H1 (cell line): ENCODE measurements at regions not wholly inside any gene's neighbourhood (a gene's known extent, or its start where the extent isn't known, plus 50 kb on each side); places are given as distances from the start of the nearest gene placed in this dataset.

ENCODE experiments used
- BACH1 ChIP-seq: IDR thresholded peaks from 2 replicates; pipeline ENCODE4 v1.6.1; 2012; ENCODE audit warnings: low read length, improper control_type of control experiment
- CBX5 ChIP-seq: fragments of 300-800, 300-1000 bp; sonication (generic); IDR thresholded peaks from 2 replicates; pipeline ENCODE4 v1.7.1; 2016; ENCODE audit warnings: antibody characterized with exemption, low read length, low read depth
- EZH2 ChIP-seq: fragments of 200-600 bp; sonication (generic); IDR thresholded peaks from 2 replicates; pipeline ENCODE4 v1.7.1; 2012; ENCODE audit warnings: low read depth, mild to moderate bottlenecking, moderate library complexity, low read length, inconsistent platforms; ENCODE audit not compliant: severe bottlenecking
- HDAC6 ChIP-seq: IDR thresholded peaks from one replicate; pipeline ENCODE4 v1.7.1; 2012; ENCODE audit warnings: low read depth, mild to moderate bottlenecking, inconsistent platforms, low read length, moderate library complexity
- KDM5A ChIP-seq: fragments of 200-600 bp; IDR thresholded peaks from 2 replicates; pipeline ENCODE4 v1.7.1; 2012; ENCODE audit warnings: mild to moderate bottlenecking, low read length, inconsistent platforms, mixed read lengths
- SIN3A ChIP-seq, 2 experiments: IDR thresholded peaks in 1 of 2; conservative IDR thresholded peaks in 1 of 2; 2 replicates each; pipeline ENCODE4 v1.6.1; 2011 to 2012; ENCODE audit warnings: low read length in 2 of 2, improper control_type of control experiment in 1 of 2, low read depth in 1 of 2, mild to moderate bottlenecking in 1 of 2
- SIX5 ChIP-seq: IDR thresholded peaks from 2 replicates; pipeline ENCODE4 v1.6.1; 2011; ENCODE audit warnings: mild to moderate bottlenecking, low read depth, low read length
- SUZ12 ChIP-seq: fragments of 200-600 bp; sonication (generic); IDR thresholded peaks from 2 replicates; pipeline ENCODE4 v1.6.1; 2012; ENCODE audit warnings: mild to moderate bottlenecking, inconsistent platforms, low read length, moderate library complexity, mixed read lengths
- TF ChIP-seq, protein P1 (sequence below): fragments of 300-600 bp; sonication (generic); IDR thresholded peaks from 2 replicates; pipeline ENCODE4 v1.7.1; 2012; ENCODE audit warnings: low read length, moderate library complexity, mild to moderate bottlenecking, inconsistent platforms; ENCODE audit not compliant: insufficient replicate concordance
- TF ChIP-seq, protein P2 (sequence below): IDR thresholded peaks from 2 replicates; pipeline ENCODE4 v1.6.1; 2011; ENCODE audit warnings: low read depth, mild to moderate bottlenecking, low read length; ENCODE audit not compliant: insufficient read depth

DNA sequence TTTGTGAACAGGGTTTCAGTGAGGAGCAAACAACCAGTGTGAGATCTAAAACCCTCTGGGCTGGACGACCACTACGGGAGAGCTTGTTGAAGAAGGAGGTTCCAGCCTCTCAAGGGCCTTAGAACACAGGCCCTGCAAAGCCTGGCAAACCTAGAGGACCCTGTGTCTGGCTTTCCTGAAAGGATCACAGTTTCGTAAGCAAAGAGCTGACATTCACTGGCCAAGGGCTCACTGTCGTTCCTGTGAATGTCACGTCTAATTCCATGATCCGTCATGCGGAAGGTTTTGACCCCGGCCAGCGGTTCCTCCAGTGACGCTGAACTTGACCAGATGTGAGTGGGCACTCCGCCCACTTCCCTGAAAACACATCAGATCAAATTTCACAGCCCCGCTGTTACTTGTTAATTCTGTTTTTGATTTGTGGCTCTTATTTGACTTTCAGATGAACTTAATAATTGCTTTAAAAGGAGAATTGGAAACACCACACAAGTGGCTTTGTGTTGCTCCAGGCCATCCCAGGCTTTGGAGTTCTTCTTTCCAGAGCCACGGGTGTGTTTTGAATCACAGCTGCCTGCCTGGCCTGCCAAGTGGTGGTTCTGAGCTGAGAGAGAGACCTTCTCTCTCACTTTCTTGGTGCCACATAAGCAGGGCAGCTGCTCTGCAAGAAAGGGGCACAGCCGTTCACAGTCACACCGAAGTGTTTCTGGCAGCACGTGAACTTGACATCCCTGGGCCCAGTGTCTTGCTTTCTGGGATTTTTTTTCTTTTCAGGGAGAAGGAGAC is 308.4 kb downstream of the NDUFA10 start (continued):
- TF ChIP-seq, protein P1, sequence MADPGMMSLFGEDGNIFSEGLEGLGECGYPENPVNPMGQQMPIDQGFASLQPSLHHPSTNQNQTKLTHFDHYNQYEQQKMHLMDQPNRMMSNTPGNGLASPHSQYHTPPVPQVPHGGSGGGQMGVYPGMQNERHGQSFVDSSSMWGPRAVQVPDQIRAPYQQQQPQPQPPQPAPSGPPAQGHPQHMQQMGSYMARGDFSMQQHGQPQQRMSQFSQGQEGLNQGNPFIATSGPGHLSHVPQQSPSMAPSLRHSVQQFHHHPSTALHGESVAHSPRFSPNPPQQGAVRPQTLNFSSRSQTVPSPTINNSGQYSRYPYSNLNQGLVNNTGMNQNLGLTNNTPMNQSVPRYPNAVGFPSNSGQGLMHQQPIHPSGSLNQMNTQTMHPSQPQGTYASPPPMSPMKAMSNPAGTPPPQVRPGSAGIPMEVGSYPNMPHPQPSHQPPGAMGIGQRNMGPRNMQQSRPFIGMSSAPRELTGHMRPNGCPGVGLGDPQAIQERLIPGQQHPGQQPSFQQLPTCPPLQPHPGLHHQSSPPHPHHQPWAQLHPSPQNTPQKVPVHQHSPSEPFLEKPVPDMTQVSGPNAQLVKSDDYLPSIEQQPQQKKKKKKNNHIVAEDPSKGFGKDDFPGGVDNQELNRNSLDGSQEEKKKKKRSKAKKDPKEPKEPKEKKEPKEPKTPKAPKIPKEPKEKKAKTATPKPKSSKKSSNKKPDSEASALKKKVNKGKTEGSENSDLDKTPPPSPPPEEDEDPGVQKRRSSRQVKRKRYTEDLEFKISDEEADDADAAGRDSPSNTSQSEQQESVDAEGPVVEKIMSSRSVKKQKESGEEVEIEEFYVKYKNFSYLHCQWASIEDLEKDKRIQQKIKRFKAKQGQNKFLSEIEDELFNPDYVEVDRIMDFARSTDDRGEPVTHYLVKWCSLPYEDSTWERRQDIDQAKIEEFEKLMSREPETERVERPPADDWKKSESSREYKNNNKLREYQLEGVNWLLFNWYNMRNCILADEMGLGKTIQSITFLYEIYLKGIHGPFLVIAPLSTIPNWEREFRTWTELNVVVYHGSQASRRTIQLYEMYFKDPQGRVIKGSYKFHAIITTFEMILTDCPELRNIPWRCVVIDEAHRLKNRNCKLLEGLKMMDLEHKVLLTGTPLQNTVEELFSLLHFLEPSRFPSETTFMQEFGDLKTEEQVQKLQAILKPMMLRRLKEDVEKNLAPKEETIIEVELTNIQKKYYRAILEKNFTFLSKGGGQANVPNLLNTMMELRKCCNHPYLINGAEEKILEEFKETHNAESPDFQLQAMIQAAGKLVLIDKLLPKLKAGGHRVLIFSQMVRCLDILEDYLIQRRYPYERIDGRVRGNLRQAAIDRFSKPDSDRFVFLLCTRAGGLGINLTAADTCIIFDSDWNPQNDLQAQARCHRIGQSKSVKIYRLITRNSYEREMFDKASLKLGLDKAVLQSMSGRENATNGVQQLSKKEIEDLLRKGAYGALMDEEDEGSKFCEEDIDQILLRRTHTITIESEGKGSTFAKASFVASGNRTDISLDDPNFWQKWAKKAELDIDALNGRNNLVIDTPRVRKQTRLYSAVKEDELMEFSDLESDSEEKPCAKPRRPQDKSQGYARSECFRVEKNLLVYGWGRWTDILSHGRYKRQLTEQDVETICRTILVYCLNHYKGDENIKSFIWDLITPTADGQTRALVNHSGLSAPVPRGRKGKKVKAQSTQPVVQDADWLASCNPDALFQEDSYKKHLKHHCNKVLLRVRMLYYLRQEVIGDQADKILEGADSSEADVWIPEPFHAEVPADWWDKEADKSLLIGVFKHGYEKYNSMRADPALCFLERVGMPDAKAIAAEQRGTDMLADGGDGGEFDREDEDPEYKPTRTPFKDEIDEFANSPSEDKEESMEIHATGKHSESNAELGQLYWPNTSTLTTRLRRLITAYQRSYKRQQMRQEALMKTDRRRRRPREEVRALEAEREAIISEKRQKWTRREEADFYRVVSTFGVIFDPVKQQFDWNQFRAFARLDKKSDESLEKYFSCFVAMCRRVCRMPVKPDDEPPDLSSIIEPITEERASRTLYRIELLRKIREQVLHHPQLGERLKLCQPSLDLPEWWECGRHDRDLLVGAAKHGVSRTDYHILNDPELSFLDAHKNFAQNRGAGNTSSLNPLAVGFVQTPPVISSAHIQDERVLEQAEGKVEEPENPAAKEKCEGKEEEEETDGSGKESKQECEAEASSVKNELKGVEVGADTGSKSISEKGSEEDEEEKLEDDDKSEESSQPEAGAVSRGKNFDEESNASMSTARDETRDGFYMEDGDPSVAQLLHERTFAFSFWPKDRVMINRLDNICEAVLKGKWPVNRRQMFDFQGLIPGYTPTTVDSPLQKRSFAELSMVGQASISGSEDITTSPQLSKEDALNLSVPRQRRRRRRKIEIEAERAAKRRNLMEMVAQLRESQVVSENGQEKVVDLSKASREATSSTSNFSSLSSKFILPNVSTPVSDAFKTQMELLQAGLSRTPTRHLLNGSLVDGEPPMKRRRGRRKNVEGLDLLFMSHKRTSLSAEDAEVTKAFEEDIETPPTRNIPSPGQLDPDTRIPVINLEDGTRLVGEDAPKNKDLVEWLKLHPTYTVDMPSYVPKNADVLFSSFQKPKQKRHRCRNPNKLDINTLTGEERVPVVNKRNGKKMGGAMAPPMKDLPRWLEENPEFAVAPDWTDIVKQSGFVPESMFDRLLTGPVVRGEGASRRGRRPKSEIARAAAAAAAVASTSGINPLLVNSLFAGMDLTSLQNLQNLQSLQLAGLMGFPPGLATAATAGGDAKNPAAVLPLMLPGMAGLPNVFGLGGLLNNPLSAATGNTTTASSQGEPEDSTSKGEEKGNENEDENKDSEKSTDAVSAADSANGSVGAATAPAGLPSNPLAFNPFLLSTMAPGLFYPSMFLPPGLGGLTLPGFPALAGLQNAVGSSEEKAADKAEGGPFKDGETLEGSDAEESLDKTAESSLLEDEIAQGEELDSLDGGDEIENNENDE, result no peak
- TF ChIP-seq BACH1, result no peak
- TF ChIP-seq SIN3A (conservative IDR thresholded peaks at IDR 0.05 in 1 of 2, IDR thresholded peaks at IDR 0.05 in 1 of 2; ENCODE audit: low read depth in 1 of 2, low read length in 2 of 2), result no peak
- TF ChIP-seq SIX5, result no peak
- no peak for TF ChIP-seq HDAC6
- no peak for TF ChIP-seq KDM5A
- TF ChIP-seq SUZ12, result no peak
- TF ChIP-seq EZH2, result no peak
- TF ChIP-seq CBX5, result no peak
- TF ChIP-seq, protein P2, sequence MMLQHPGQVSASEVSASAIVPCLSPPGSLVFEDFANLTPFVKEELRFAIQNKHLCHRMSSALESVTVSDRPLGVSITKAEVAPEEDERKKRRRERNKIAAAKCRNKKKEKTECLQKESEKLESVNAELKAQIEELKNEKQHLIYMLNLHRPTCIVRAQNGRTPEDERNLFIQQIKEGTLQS, result no peak
- TF ChIP-seq, all 59 proteins: peak for 0
